Medulla oblongata (tissue), 1 donor: ENCODE measurements at regions not wholly inside any gene's neighbourhood (a gene's known extent, or its start where the extent isn't known, plus 50 kb on each side); places are given as distances from the start of the nearest gene placed in this dataset.

Experiments used
- DNase-seq: peaks from one replicate; pipeline ENCODE4 v3.0.0-alpha.2; 2015; ENCODE audit errors: extremely low spot score

DNA sequence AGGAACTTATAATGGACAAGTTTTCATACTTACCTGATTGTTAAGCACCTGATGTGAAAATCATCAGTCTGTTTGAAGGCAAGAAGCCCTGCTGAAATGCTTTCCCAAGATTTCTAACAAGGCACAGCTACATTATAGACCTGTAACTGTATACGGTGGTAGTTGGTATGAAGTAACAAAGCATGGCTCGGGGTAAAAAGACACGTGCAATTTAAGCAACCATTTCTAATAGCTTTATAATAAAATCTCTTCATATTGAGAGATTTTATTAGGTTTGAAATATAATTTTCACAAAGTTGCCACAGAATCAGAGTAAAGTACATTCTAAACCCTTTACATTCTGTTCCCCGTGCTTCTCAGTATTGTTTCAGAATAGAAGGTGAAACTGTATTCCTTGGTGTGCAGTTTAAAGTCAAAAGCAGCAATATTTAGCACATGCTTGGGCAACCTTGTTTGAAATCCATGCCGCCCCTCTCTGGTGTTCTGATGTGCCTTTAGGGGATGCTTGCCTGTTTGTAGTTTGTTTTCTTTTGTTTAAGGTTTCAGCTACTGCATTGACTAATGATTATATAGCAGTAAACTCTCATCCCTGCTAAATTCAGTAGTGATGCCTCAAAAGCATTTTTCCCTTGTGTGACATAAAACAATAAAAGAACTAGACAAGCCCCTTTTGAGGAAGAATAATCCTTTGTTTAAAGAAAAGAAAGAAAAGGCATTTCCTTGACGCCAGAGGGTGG lies 125.2 kb upstream of the OBI1 start:
- no peak for DNase-seq

GRCh38 chr13:78780708-78781107 lies 121.8 kb upstream of the OBI1 start:
- no peak for DNase-seq

DNA sequence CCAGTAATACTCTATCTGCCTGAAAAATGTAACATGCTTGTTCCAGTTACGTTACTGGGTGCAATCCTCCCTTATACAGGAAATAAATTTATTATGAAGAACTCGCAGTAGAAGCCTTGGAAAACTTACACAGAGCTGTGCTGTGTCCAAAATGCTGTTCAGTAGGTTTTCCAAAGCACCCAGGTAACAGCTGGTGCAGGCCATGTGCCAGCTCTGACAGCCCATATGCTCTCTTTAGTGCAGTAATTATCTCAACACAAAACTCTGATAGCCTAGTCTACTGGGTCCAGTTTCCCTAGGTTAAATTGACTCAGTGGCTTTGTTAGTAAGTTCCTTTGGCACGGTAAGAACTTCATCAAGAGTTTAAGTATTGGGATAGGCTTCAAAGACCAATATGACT lies 120.7 kb upstream of the OBI1 start:
- no peak for DNase-seq

GRCh38 chr13:78777976-78778375 lies 119.0 kb upstream of the OBI1 start:
- DNase-seq, result no peak

GRCh38 chr13:78777396-78777795 lies 118.4 kb upstream of the OBI1 start:
- DNase-seq, result no peak

DNA sequence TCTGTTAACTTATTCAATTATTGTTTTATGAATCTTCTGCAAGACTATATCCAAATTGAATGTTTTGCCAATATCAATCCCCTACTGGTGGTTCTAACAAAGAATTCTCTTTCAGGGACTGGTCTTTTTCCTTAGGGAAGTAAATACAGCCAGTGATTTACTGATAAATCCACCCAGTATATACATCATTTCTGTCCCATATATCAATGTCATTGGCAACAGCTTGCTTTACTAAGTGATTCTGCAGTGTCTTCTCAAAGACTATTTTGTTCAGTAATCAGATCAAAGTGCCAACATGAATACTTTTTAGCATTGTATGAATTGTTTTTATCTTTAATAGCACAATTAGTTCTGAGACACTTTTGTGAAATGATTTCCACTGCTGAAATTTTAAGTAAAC lies 114.0 kb upstream of the OBI1 start:
- no peak for DNase-seq

DNA sequence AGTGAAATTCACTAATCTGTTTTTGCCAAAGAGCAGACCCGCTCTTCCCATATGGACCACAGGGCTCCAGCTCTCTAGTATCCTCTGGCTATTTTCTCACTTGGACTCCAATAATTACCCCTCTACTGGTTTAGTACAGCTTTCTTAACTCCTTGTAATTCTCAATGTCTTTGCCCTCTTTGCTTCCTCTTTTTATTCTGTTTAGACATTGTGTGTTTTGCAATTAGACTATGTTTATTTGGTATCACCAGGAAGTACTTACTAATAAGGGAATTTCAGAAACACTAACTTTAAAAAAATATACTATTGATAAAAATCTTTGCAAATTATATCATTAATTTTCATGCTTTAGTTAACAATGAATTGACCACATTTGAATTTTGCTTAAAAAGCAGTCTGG lies 111.6 kb upstream of the OBI1 start:
- no peak for DNase-seq

DNA sequence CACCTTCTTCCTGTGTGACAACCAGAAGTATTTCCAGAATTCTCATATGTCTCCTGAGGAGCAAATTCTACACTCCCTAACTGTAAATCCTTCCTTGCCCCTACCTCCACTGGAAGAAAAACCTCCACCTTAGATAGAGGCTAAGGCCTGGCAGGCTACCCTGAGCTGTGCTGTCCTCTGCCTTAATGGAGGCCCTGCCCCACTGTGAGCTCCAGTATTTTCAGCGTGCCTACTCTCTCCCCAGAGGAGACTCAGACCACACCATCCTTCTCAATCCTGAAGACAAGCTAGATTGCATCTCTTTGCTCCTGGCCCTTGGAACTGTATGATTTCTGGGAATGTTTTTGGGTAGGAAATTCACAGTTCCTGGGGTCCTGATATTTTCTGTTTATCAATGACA lies 110.0 kb upstream of the OBI1 start:
- DNase-seq, result no peak

DNA sequence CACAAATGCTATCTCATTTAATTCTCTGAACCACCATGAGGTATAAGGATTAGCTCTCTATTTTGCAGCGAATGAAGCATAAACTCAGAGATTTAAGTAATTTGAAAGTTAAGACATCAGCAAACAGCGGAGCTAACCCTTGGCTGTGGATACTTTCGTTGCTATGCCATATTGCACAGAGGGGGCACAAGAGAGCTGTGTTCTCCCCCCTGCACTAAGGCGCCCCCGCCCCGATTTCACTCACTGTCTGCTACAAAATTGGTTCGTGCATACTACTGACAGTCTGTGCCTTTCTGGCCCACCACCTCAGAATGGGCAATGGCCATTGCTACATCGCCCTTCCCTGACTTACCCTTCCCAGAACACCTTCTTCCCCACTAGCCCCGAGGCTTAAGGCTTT lies 105.7 kb upstream of the OBI1 start:
- DNase-seq, result no peak

- no peak for DNase-seq
Observed at GRCh38 chr13:78762825-78763224, 103.9 kb upstream of the OBI1 start.

DNA sequence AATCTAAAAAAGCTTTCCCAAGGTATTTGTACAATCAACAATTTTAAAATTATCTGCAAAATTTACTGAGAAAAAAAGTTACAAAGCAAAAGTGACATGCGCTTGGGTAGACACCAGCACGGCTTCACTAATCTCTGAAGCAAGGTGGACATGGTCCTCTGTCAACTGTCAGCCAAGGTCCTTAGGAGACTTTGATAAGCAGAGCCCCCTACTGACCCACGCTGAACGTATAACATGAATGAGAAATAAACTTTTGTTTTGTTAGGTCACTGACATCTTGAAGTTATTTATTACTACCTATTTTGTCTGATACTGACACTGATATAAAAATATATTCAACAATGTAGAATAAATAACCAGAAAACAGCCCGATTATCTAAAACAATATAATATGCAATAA lies 100.7 kb upstream of the OBI1 start:
- DNase-seq, result no peak

- DNase-seq, result no peak
Observed at GRCh38 chr13:78758549-78758948, 99.6 kb upstream of the OBI1 start.

GRCh38 chr13:78753435-78753834 lies 94.5 kb upstream of the OBI1 start:
- DNase-seq, result no peak

- DNase-seq, result no peak
Observed at GRCh38 chr13:78750735-78751134, 91.8 kb upstream of the OBI1 start.

- no peak for DNase-seq
Observed at GRCh38 chr13:78743973-78744372, 85.0 kb upstream of the OBI1 start.

- DNase-seq, result no peak
Observed at GRCh38 chr13:78742659-78743058, 83.7 kb upstream of the OBI1 start.

GRCh38 chr13:78736142-78736541 lies 77.2 kb upstream of the OBI1 start:
- DNase-seq, result no peak

DNA sequence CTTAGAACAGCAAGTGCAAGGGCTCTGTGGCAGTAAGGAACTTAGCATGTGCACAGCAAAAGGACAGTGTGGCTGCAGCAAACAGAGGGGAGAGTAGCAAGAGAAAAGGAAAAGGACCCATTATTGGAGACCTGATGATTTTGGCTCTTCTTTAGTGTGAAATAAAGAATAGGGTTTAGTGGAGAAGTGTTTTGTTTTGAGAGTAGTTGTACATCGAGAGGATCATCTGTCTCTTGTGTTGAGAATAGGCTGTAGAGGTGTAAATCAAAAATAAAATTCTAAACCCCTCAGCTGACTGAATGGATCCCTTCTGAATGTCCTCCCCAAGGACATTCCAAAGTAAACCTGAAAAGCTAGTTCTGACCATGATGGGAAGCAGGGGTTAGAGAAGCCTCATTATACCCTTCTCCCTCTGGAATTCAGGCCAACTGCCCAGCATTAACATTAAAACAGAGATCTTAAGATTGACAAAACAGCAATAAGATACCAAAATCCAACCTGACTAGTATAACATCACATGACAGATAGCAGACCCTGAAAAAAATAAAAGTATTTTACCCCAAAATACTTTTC lies 73.6 kb upstream of the OBI1 start:
- DNase-seq, result no peak

- no peak for DNase-seq
Observed at GRCh38 chr13:78722700-78723099, 63.7 kb upstream of the OBI1 start.

DNA sequence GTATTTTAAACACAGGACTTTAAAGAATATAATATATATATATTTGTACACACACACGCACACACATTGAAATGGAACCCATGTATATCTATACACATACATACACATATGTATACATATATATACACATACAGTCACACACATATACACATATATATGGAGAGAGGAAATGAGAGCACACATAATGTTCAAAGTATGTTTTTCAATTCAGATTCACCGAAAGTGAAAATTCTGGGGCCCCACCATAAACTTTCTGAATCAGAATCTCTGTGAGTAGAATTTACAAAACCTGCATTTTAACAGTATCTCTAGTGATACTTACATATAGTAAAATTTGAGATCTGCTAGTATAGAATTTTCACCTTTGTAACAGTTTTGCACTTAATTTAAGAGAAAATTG lies 60.4 kb upstream of the OBI1 start:
- no peak for DNase-seq

DNA sequence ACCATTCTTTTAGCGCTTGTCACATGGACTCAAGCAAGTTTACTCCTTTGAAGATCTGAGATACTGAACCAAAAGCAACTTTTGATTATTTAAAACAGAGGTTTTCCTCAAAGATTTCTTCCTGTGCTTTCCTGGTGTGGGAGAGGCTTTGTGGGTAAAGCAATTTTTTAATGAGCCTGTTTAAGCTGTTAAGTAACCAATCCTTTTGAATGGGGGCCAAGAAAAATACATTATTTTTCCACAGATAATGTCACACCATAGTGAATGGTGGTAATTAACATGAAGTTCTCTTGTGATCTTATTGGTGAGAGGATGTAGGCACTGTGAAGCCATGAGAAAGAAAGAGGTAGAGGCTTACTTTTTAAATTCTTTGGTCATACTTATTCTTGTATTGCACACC lies 55.8 kb upstream of the OBI1 start:
- no peak for DNase-seq

- no peak for DNase-seq
Observed at GRCh38 chr13:78712831-78713230, 53.9 kb upstream of the OBI1 start.

GRCh38 chr13:78709028-78709427 lies 50.1 kb upstream of the OBI1 start:
- no peak for DNase-seq
